GM23338 (cell line): ENCODE measurements at regions not wholly inside any gene's neighbourhood (a gene's known extent, or its start where the extent isn't known, plus 50 kb on each side); places are given as distances from the start of the nearest gene placed in this dataset.

Experiments used
- ATAC-seq: fragments of 200-7000 bp; cut with Tn5 transposase; 3 replicates; pipeline ENCODE4 v1.9.1; 2020
- DNase-seq: peaks from one replicate; pipeline ENCODE4 v3.0.0-alpha.2; 2015; ENCODE audit warnings: low spot score
- H2AFZ ChIP-seq: fragments of 200-600 bp; sonication (generic); 2 replicates; pipeline ENCODE4 v1.8.0; 2016; ENCODE audit warnings: antibody characterized with exemption, mild to moderate bottlenecking, moderate library complexity
- H3F3A ChIP-seq: fragments of 200-600 bp; sonication (generic); replicated peaks from 2 replicates; pipeline ENCODE4 v1.8.0; 2017; ENCODE audit warnings: antibody characterized with exemption, mixed run types, low read depth
- H3K27ac ChIP-seq: fragments of 200-600 bp; sonication (generic); 2 replicates; pipeline ENCODE4 v1.6.1; 2016; ENCODE audit warnings: low read depth
- H3K27me3 ChIP-seq: fragments of 200-600 bp; sonication (generic); 2 replicates; pipeline ENCODE4 v1.8.0; 2016; ENCODE audit warnings: mild to moderate bottlenecking, mixed run types, moderate library complexity; ENCODE audit not compliant: insufficient read depth
- H3K36me3 ChIP-seq: fragments of 200-600 bp; sonication (generic); 2 replicates; pipeline ENCODE4 v1.8.0; 2016; ENCODE audit warnings: mild to moderate bottlenecking; ENCODE audit not compliant: insufficient read depth
- H3K4me1 ChIP-seq: fragments of 200-600 bp; sonication (generic); 2 replicates; pipeline ENCODE4 v1.8.0; 2016; ENCODE audit warnings: mild to moderate bottlenecking, moderate library complexity; ENCODE audit not compliant: insufficient read depth
- H3K4me2 ChIP-seq: fragments of 200-600 bp; sonication (generic); 2 replicates; pipeline ENCODE4 v1.7.1; 2017; ENCODE audit warnings: mixed run types
- H3K4me3 ChIP-seq: fragments of 200-600 bp; sonication (generic); 2 replicates; pipeline ENCODE4 v1.6.1; 2016; ENCODE audit warnings: mixed run types
- H3K79me2 ChIP-seq: fragments of 200-600 bp; sonication (generic); replicated peaks from 2 replicates; pipeline ENCODE4 v1.8.0; 2017; ENCODE audit warnings: mild to moderate bottlenecking; ENCODE audit not compliant: insufficient read depth
- H3K9me2 ChIP-seq: fragments of 200-600 bp; sonication (generic); 2 replicates; pipeline ENCODE4 v1.8.0; 2017; ENCODE audit not compliant: insufficient read depth
- H4K20me1 ChIP-seq: fragments of 200-600 bp; sonication (generic); replicated peaks from 2 replicates; pipeline ENCODE4 v1.8.0; 2017; ENCODE audit warnings: mild to moderate bottlenecking; ENCODE audit not compliant: insufficient read depth
- H3K27ac Mint-ChIP-seq: 2 replicates; pipeline ENCODE4 v1.8.0; 2020; ENCODE audit warnings: inconsistent platforms, mild to moderate bottlenecking, moderate library complexity, mixed read lengths
- H3K27me3 Mint-ChIP-seq: 3 replicates; pipeline ENCODE4 v1.8.0; 2022; ENCODE audit warnings: low read depth, mild to moderate bottlenecking, moderate library complexity, mixed read lengths, inconsistent platforms; ENCODE audit not compliant: insufficient read depth, poor library complexity
- H3K36me3 Mint-ChIP-seq: 3 replicates; pipeline ENCODE4 v1.8.0; 2021; ENCODE audit warnings: low read depth, mild to moderate bottlenecking, inconsistent platforms, moderate library complexity, mixed read lengths
- H3K4me1 Mint-ChIP-seq: 3 replicates; pipeline ENCODE4 v1.8.0; 2020; ENCODE audit warnings: mild to moderate bottlenecking, inconsistent platforms, mixed read lengths
- H3K4me3 Mint-ChIP-seq: 3 replicates; pipeline ENCODE4 v1.8.0; 2021; ENCODE audit warnings: moderate library complexity, mild to moderate bottlenecking, inconsistent platforms, mixed read lengths
- H3K9me3 Mint-ChIP-seq: 3 replicates; pipeline ENCODE4 v1.8.0; 2020; ENCODE audit warnings: moderate library complexity, mild to moderate bottlenecking, inconsistent platforms, mixed read lengths
- CTCF ChIP-seq, 2 experiments: fragments of 200-600 bp in 1 of 2; sonication (generic) in 1 of 2; conservative IDR thresholded peaks; 2 replicates each; pipeline versions ENCODE4 v1.5.1 to v1.6.1; 2016 to 2017; ENCODE audit warnings: antibody characterized with exemption in 2 of 2, low read depth in 2 of 2, mild to moderate bottlenecking in 2 of 2, moderate library complexity in 1 of 2
- ETS1 ChIP-seq: IDR thresholded peaks from 2 replicates; pipeline ENCODE4 v1.6.1; 2016; ENCODE audit warnings: antibody characterized with exemption
- EZH2 ChIP-seq: fragments of 200-600 bp; sonication (generic); IDR thresholded peaks from one replicate; pipeline ENCODE4 v1.8.0; 2017; ENCODE audit warnings: antibody characterized with exemption, mild to moderate bottlenecking, low read depth; ENCODE audit not compliant: unreplicated experiment
- EZH2phosphoT487 ChIP-seq: fragments of 200-600 bp; sonication (generic); IDR thresholded peaks from one replicate; pipeline ENCODE4 v1.8.1; 2018; ENCODE audit warnings: antibody characterized with exemption; ENCODE audit not compliant: unreplicated experiment
- JUNB ChIP-seq: IDR thresholded peaks from one replicate; pipeline ENCODE4 v1.6.1; 2016; ENCODE audit warnings: antibody characterized with exemption; ENCODE audit not compliant: unreplicated experiment
- POLR2AphosphoS5 ChIP-seq: IDR thresholded peaks from 2 replicates; pipeline ENCODE4 v1.6.1; 2016; ENCODE audit warnings: antibody characterized with exemption, low read depth
- REST ChIP-seq: IDR thresholded peaks from one replicate; pipeline ENCODE4 v1.6.1; 2018; ENCODE audit warnings: antibody characterized with exemption; ENCODE audit not compliant: unreplicated experiment
- STAT1 ChIP-seq: IDR thresholded peaks from one replicate; pipeline ENCODE4 v1.6.1; 2016; ENCODE audit warnings: antibody characterized with exemption; ENCODE audit not compliant: unreplicated experiment
- ZNF114 ChIP-seq: fragments of 250-450 bp; sonication (Bioruptor Pico); IDR thresholded peaks from 2 replicates; pipeline ENCODE4 v1.5.0; 2020; ENCODE audit warnings: mild to moderate bottlenecking, moderate library complexity
- ZNF331 ChIP-seq: fragments of 250-450 bp; sonication (Bioruptor Pico); IDR thresholded peaks from 2 replicates; pipeline ENCODE4 v1.5.0; 2020; ENCODE audit warnings: low read depth, mild to moderate bottlenecking, moderate library complexity
- ZNF462 ChIP-seq: fragments of 250-450 bp; sonication (Bioruptor Pico); IDR thresholded peaks from 2 replicates; pipeline ENCODE4 v1.5.0; 2020; ENCODE audit warnings: mild to moderate bottlenecking, moderate library complexity

GRCh38 chr19:30167976-30168635 is 204.1 kb upstream of the ZNF536 start (continued):
- TF ChIP-seq REST: no peak
- TF ChIP-seq CTCF (conservative IDR thresholded peaks at IDR 0.05; ENCODE audit: low read depth in 2 of 2): no peak
- no peak for TF ChIP-seq EZH2
- TF ChIP-seq STAT1: no peak
- no peak for TF ChIP-seq POLR2AphosphoS5
- TF ChIP-seq JUNB: no peak
- TF ChIP-seq EZH2phosphoT487: no peak
- TF ChIP-seq ETS1: no peak

- H3K9me3 Mint-ChIP-seq: no peaks in the 10 kb centered on the region
- H3F3A ChIP-seq: no peaks in the 10 kb centered on the region
- TF ChIP-seq ZNF114 (CRISPR knock-in tag) (no peak), ZNF331 (CRISPR knock-in tag) (no peak), ZNF462 (CRISPR knock-in tag) (no peak), POLR2AphosphoS5 (no peak), JUNB (no peak)
Observed at GRCh38 chr19:30168760-30169159, 203.4 kb upstream of the ZNF536 start.

More at GRCh38 chr19:30168760-30169159, 203.4 kb upstream of the ZNF536 start:
- Histone ChIP-seq H3K4me1 (no peaks in the 10 kb centered on the region), H2AFZ (no peak overlapping the region), H3K4me2 (no peak overlapping the region), H3K4me3 (no peak overlapping the region), H3K9me2 (no peaks in the 10 kb centered on the region), H3K79me2 (no peaks in the 10 kb centered on the region), H3K27me3 (no peaks in the 10 kb centered on the region), H4K20me1 (no peaks in the 10 kb centered on the region), H3K36me3 (no peaks in the 10 kb centered on the region), H3K27ac (no peak overlapping the region)
- no peak overlapping the region for H3K4me3 Mint-ChIP-seq
- H3K36me3 Mint-ChIP-seq: no peaks in the 10 kb centered on the region
- ATAC-seq (no peak), DNase-seq (no peak)
- H3K27ac Mint-ChIP-seq: no peak overlapping the region
- H3K4me1 Mint-ChIP-seq: no peaks in the 10 kb centered on the region
- peaks cover 9% of the 10 kb centered on the region for H3K27me3 Mint-ChIP-seq
